ENCODE measurements at regions not wholly inside any gene's neighbourhood (a gene's known extent, or its start where the extent isn't known, plus 50 kb on each side); places are given as distances from the start of the nearest gene placed in this dataset.

DNA sequence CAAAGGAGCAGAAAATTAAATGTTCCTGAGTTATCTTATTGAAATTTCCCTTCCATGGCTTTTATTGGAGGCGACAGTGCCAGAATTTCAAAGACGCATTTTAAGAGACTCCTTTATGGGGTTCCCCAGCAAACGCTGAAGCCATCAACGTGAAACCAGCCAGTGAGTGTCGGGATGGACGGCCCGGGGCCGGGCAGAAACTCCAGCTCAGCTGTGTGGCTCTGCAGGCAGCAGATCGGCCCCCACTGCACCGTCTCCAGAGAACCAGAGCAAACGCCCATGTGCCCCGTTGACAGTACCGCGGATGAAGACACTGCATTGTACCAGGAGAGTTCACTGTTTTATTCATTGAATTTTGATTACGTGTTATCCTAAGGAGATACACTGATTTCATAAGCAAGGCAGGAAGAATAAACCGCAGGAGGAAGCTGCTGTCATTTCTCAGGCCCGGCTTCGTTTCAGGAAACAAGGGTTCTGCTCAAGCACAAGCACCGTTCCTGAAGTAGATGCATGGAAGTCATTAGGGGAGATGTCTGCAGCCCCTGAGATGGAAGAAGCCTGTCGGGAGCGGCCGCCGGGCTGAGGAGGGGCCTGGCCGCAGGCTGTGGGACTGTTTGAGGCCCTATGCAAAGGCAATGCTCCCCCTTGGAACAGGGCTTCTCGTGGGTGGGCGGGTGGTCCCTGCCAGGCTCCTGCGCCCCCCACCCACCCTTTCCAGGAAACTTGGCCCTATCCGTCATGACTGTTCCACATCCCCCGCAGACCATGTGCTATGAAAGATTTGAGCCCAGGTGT is 639.7 kb downstream of the TBC1D22A start:
- TF ChIP-seq GATA2 (IDR thresholded peaks at IDR 0.05; ENCODE audit: low read depth, low read length) (no peak), GATA3 (IDR thresholded peaks at IDR 0.05; ENCODE audit: low read depth, low read length) (no peak)
